Upper lobe of left lung (tissue), 4 donors: ENCODE measurements at regions not wholly inside any gene's neighbourhood (a gene's known extent, or its start where the extent isn't known, plus 50 kb on each side); places are given as distances from the start of the nearest gene placed in this dataset.

Source experiments
- EP300 ChIP-seq, 4 donors: sonication (generic); formaldehyde crosslinking; IDR thresholded peaks; one replicate each; pipeline ENCODE4 v1.5.1; 2017; ENCODE audit warnings: antibody characterized with exemption in 4 of 4, control low read depth in 2 of 4
- POLR2A ChIP-seq, 4 donors: fragments of 450-650 bp; IDR thresholded peaks; one replicate each; pipeline ENCODE4 v1.5.1; 2016 to 2017; ENCODE audit warnings: antibody characterized with exemption in 4 of 4, mild to moderate bottlenecking in 2 of 4
- POLR2AphosphoS5 ChIP-seq, 2 donors: sonication (generic); formaldehyde crosslinking; IDR thresholded peaks; one replicate each; pipeline ENCODE4 v1.5.1; 2017; ENCODE audit warnings: antibody characterized with exemption in 2 of 2
- TF ChIP-seq, protein P1 (sequence below), 6 experiments: fragments of 450-650 bp in 4 of 6; fragments of 200-600 bp in 2 of 6; sonication (generic) in 2 of 6; IDR thresholded peaks; one replicate each; pipeline ENCODE4 v1.5.1; 2016 to 2019; ENCODE audit warnings: antibody characterized with exemption in 6 of 6

DNA sequence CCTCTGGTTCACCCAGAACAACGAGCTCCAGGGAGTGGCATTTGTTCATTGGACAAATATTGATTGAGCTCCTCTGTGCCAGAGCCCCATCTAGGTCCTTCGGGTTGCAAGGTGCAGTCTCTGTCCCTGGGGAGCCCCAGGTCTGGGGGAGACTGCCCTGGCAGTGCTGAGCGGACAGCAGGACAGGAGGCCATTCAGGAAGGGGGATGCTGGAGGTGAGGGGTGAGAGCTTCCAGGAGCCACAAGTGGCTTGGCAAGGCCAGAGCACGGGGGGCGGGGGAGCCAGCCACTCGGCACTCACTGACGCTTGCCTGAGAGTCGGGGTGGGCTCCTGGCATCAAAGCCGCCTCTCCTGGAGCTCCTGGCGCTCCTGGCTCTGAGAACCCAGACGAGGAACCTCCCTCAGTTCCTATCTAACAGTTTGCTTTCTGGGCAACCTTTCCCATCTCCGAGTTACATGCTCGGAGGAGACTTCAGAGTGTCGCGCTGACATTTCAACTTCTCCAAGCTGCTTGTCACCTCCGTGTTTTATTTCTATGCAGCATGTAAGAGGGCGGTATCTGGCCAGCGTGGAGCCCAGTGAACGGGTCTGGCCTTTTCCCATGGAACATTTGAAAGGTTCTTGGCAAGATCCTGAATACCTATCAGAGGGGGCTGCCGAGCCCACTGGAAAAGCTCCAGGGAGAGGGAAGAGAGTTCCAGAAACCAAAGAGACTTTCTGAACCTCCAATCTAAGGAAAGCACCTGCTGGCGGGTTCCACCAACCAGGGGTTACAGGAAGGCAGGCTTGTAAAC is 62.0 kb upstream of the BCL11B start:
- TF ChIP-seq, protein P1, sequence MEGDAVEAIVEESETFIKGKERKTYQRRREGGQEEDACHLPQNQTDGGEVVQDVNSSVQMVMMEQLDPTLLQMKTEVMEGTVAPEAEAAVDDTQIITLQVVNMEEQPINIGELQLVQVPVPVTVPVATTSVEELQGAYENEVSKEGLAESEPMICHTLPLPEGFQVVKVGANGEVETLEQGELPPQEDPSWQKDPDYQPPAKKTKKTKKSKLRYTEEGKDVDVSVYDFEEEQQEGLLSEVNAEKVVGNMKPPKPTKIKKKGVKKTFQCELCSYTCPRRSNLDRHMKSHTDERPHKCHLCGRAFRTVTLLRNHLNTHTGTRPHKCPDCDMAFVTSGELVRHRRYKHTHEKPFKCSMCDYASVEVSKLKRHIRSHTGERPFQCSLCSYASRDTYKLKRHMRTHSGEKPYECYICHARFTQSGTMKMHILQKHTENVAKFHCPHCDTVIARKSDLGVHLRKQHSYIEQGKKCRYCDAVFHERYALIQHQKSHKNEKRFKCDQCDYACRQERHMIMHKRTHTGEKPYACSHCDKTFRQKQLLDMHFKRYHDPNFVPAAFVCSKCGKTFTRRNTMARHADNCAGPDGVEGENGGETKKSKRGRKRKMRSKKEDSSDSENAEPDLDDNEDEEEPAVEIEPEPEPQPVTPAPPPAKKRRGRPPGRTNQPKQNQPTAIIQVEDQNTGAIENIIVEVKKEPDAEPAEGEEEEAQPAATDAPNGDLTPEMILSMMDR (IDR thresholded peaks at IDR 0.05), result no peak
- TF ChIP-seq EP300 (IDR thresholded peaks at IDR 0.05) (no peak), POLR2AphosphoS5 (IDR thresholded peaks at IDR 0.05) (no peak), POLR2A (IDR thresholded peaks at IDR 0.05) (no peak)
